ENCODE measurements at regions not wholly inside any gene's neighbourhood (a gene's known extent, or its start where the extent isn't known, plus 50 kb on each side); places are given as distances from the start of the nearest gene placed in this dataset.

- H3K9me3 Mint-ChIP-seq = no peaks in the 10 kb centered on the region
- H3K4me3 Mint-ChIP-seq = no peak overlapping the region
- peak overlapping the region; percentile 55 for H3K27ac Mint-ChIP-seq
- peaks cover 10% of the 10 kb centered on the region for H3K4me1 Mint-ChIP-seq
- H3K27me3 Mint-ChIP-seq (ENCODE audit: low read depth) = no peaks in the 10 kb centered on the region
- no peaks in the 10 kb centered on the region for H3K36me3 Mint-ChIP-seq
- no peak for TF ChIP-seq CTCF (IDR thresholded peaks at IDR 0.05; ENCODE audit: unreplicated experiment)
- no peak for DNase-seq (ENCODE audit: low spot score in 2 of 2, unreplicated experiment in 2 of 2)
Measured at GRCh38 chr2:116133381-116133942, 1681.0 kb upstream of the DDX18 start.

- no peaks in the 10 kb centered on the region for H3K4me1 Mint-ChIP-seq
- no peaks in the 10 kb centered on the region for H3K27me3 Mint-ChIP-seq (ENCODE audit: low read depth)
Measured at GRCh38 chr2:116141891-116142474, 1672.5 kb upstream of the DDX18 start.

GRCh38 chr2:116142644-116143227 lies 1671.8 kb upstream of the DDX18 start:
- TF ChIP-seq CTCF (IDR thresholded peaks at IDR 0.05; ENCODE audit: unreplicated experiment) = no peak

More at GRCh38 chr2:116141891-116142474, 1672.5 kb upstream of the DDX18 start:
- H3K36me3 Mint-ChIP-seq = no peaks in the 10 kb centered on the region
- no peak overlapping the region for H3K4me3 Mint-ChIP-seq
- no peak overlapping the region for H3K27ac Mint-ChIP-seq
- no peaks in the 10 kb centered on the region for H3K9me3 Mint-ChIP-seq
- no peak for DNase-seq (ENCODE audit: low spot score in 2 of 2, unreplicated experiment in 2 of 2)
- no peak for TF ChIP-seq CTCF (IDR thresholded peaks at IDR 0.05; ENCODE audit: unreplicated experiment)

GRCh38 chr2:116145031-116145430 lies 1669.5 kb upstream of the DDX18 start:
- Mint-ChIP-seq H3K4me1 (peaks cover 3% of the 10 kb centered on the region), H3K27me3 (ENCODE audit: low read depth) (no peaks in the 10 kb centered on the region), H3K9me3 (no peaks in the 10 kb centered on the region), H3K27ac (no peak overlapping the region), H3K36me3 (no peaks in the 10 kb centered on the region), H3K4me3 (no peak overlapping the region)
- TF ChIP-seq CTCF (IDR thresholded peaks at IDR 0.05; ENCODE audit: unreplicated experiment) = no peak
- no peak for DNase-seq (ENCODE audit: low spot score in 2 of 2, unreplicated experiment in 2 of 2)

More at GRCh38 chr2:116142644-116143227, 1671.8 kb upstream of the DDX18 start:
- H3K27me3 Mint-ChIP-seq (ENCODE audit: low read depth) = no peaks in the 10 kb centered on the region
- H3K36me3 Mint-ChIP-seq = no peaks in the 10 kb centered on the region
- H3K9me3 Mint-ChIP-seq = no peaks in the 10 kb centered on the region
- H3K4me3 Mint-ChIP-seq = no peak overlapping the region
- DNase-seq (ENCODE audit: low spot score in 2 of 2, unreplicated experiment in 2 of 2) = no peak
- H3K4me1 Mint-ChIP-seq = no peaks in the 10 kb centered on the region
- H3K27ac Mint-ChIP-seq = no peak overlapping the region

- peaks cover 3% of the 10 kb centered on the region for H3K36me3 Mint-ChIP-seq
- H3K4me3 Mint-ChIP-seq = no peak overlapping the region
- H3K4me1 Mint-ChIP-seq = peaks cover 3% of the 10 kb centered on the region
- DNase-seq (ENCODE audit: low spot score in 2 of 2, unreplicated experiment in 2 of 2) = no peak
- H3K27me3 Mint-ChIP-seq (ENCODE audit: low read depth) = no peaks in the 10 kb centered on the region
- H3K27ac Mint-ChIP-seq = no peak overlapping the region
- no peak for TF ChIP-seq CTCF (IDR thresholded peaks at IDR 0.05; ENCODE audit: unreplicated experiment)
- H3K9me3 Mint-ChIP-seq = peaks cover 22% of the 10 kb centered on the region
Measured at GRCh38 chr2:116148361-116148760, 1666.1 kb upstream of the DDX18 start.

Data from mesothelial cell of epicardium (in vitro differentiated cells).